Stimulated activated naive CD8-positive, alpha-beta T cell treated with anti-CD3 and anti-CD28 coated beads, Interleukin-15, Interleukin-2, amounts not matched to agents 100 ng/mL and 50 ng/mL, for 24 hours (primary cell): ENCODE measurements at regions not wholly inside any gene's neighbourhood (a gene's known extent, or its start where the extent isn't known, plus 50 kb on each side); places are given as distances from the start of the nearest gene placed in this dataset.

Experiments
- H3K27ac Mint-ChIP-seq: one replicate; pipeline ENCODE4 v1.8.0; 2021; ENCODE audit warnings: mild to moderate bottlenecking, mixed read lengths
- H3K27me3 Mint-ChIP-seq: one replicate; pipeline ENCODE4 v1.8.0; 2021; ENCODE audit warnings: mixed read lengths
- H3K36me3 Mint-ChIP-seq: one replicate; pipeline ENCODE4 v1.8.0; 2021; ENCODE audit warnings: low read depth, mixed read lengths
- H3K4me1 Mint-ChIP-seq: one replicate; pipeline ENCODE4 v1.8.0; 2021; ENCODE audit warnings: low read depth, mixed read lengths
- H3K4me3 Mint-ChIP-seq: one replicate; pipeline ENCODE4 v1.8.0; 2021; ENCODE audit warnings: mild to moderate bottlenecking, mixed read lengths
- H3K9me3 Mint-ChIP-seq: one replicate; pipeline ENCODE4 v1.8.0; 2021; ENCODE audit warnings: mixed read lengths

GRCh38 chr18:78074400-78075020, 824.9 kb downstream of the GALR1 start:
- H3K4me3 Mint-ChIP-seq: no peak overlapping the region
- H3K4me1 Mint-ChIP-seq: no peaks in the 10 kb centered on the region
- no peaks in the 10 kb centered on the region for H3K36me3 Mint-ChIP-seq
- H3K27me3 Mint-ChIP-seq: peaks cover 5% of the 10 kb centered on the region
- no peak overlapping the region for H3K27ac Mint-ChIP-seq
- no peaks in the 10 kb centered on the region for H3K9me3 Mint-ChIP-seq

- no peaks in the 10 kb centered on the region for H3K4me1 Mint-ChIP-seq
- no peak overlapping the region for H3K4me3 Mint-ChIP-seq
- H3K27me3 Mint-ChIP-seq: no peaks in the 10 kb centered on the region
- H3K9me3 Mint-ChIP-seq: no peaks in the 10 kb centered on the region
- no peak overlapping the region for H3K27ac Mint-ChIP-seq
- no peaks in the 10 kb centered on the region for H3K36me3 Mint-ChIP-seq
Observed at GRCh38 chr18:78080081-78080480, 830.4 kb downstream of the GALR1 start.

- Mint-ChIP-seq H3K4me3 (no peak overlapping the region), H3K27me3 (no peaks in the 10 kb centered on the region), H3K4me1 (no peaks in the 10 kb centered on the region), H3K27ac (no peak overlapping the region), H3K9me3 (no peaks in the 10 kb centered on the region), H3K36me3 (no peaks in the 10 kb centered on the region)
Observed at GRCh38 chr18:78080761-78081160, 831.1 kb downstream of the GALR1 start.

- Mint-ChIP-seq H3K36me3 (no peaks in the 10 kb centered on the region), H3K27ac (no peak overlapping the region), H3K27me3 (no peaks in the 10 kb centered on the region), H3K4me1 (no peaks in the 10 kb centered on the region), H3K4me3 (no peak overlapping the region), H3K9me3 (no peaks in the 10 kb centered on the region)
Observed at GRCh38 chr18:78082816-78083215, 833.2 kb downstream of the GALR1 start.

- H3K27ac Mint-ChIP-seq: no peak overlapping the region
- no peaks in the 10 kb centered on the region for H3K27me3 Mint-ChIP-seq
- no peaks in the 10 kb centered on the region for H3K9me3 Mint-ChIP-seq
- no peaks in the 10 kb centered on the region for H3K36me3 Mint-ChIP-seq
- H3K4me1 Mint-ChIP-seq: no peaks in the 10 kb centered on the region
- no peak overlapping the region for H3K4me3 Mint-ChIP-seq
Observed at GRCh38 chr18:78085241-78086185, 835.9 kb downstream of the GALR1 start.

GRCh38 chr18:78086931-78087330, 837.3 kb downstream of the GALR1 start:
- Mint-ChIP-seq H3K4me1 (no peaks in the 10 kb centered on the region), H3K27me3 (no peaks in the 10 kb centered on the region), H3K4me3 (no peak overlapping the region), H3K9me3 (no peaks in the 10 kb centered on the region), H3K36me3 (no peaks in the 10 kb centered on the region), H3K27ac (no peak overlapping the region)

GRCh38 chr18:78087338-78087737, 837.7 kb downstream of the GALR1 start:
- Mint-ChIP-seq H3K4me3 (no peak overlapping the region), H3K36me3 (no peaks in the 10 kb centered on the region), H3K27ac (no peak overlapping the region), H3K9me3 (no peaks in the 10 kb centered on the region), H3K27me3 (no peaks in the 10 kb centered on the region), H3K4me1 (no peaks in the 10 kb centered on the region)

GRCh38 chr18:78090584-78090983, 840.9 kb downstream of the GALR1 start:
- no peak overlapping the region for H3K4me3 Mint-ChIP-seq
- H3K9me3 Mint-ChIP-seq: no peaks in the 10 kb centered on the region
- no peak overlapping the region for H3K27ac Mint-ChIP-seq
- H3K36me3 Mint-ChIP-seq: no peaks in the 10 kb centered on the region
- no peaks in the 10 kb centered on the region for H3K27me3 Mint-ChIP-seq
- no peaks in the 10 kb centered on the region for H3K4me1 Mint-ChIP-seq

- H3K4me1 Mint-ChIP-seq: no peaks in the 10 kb centered on the region
- H3K27me3 Mint-ChIP-seq: no peaks in the 10 kb centered on the region
- H3K36me3 Mint-ChIP-seq: no peaks in the 10 kb centered on the region
- peaks cover 6% of the 10 kb centered on the region for H3K9me3 Mint-ChIP-seq
- H3K4me3 Mint-ChIP-seq: no peak overlapping the region
- no peak overlapping the region for H3K27ac Mint-ChIP-seq
Observed at GRCh38 chr18:78092901-78093300, 843.3 kb downstream of the GALR1 start.

GRCh38 chr18:78099979-78100588, 850.4 kb downstream of the GALR1 start:
- peaks cover 10% of the 10 kb centered on the region for H3K9me3 Mint-ChIP-seq
- no peaks in the 10 kb centered on the region for H3K27me3 Mint-ChIP-seq
- H3K27ac Mint-ChIP-seq: no peak overlapping the region
- H3K36me3 Mint-ChIP-seq: no peaks in the 10 kb centered on the region
- no peak overlapping the region for H3K4me3 Mint-ChIP-seq
- no peaks in the 10 kb centered on the region for H3K4me1 Mint-ChIP-seq

- H3K27me3 Mint-ChIP-seq: no peaks in the 10 kb centered on the region
- peaks cover 10% of the 10 kb centered on the region for H3K9me3 Mint-ChIP-seq
- H3K4me3 Mint-ChIP-seq: no peak overlapping the region
- no peak overlapping the region for H3K27ac Mint-ChIP-seq
- no peaks in the 10 kb centered on the region for H3K4me1 Mint-ChIP-seq
- no peaks in the 10 kb centered on the region for H3K36me3 Mint-ChIP-seq
Observed at GRCh38 chr18:78101091-78101490, 851.4 kb downstream of the GALR1 start.

GRCh38 chr18:78102135-78102534, 852.5 kb downstream of the GALR1 start:
- Mint-ChIP-seq H3K4me1 (no peaks in the 10 kb centered on the region), H3K36me3 (no peaks in the 10 kb centered on the region), H3K27me3 (no peaks in the 10 kb centered on the region), H3K27ac (no peak overlapping the region), H3K4me3 (no peak overlapping the region), H3K9me3 (peaks cover 7% of the 10 kb centered on the region)

- no peaks in the 10 kb centered on the region for H3K27me3 Mint-ChIP-seq
- H3K4me1 Mint-ChIP-seq: no peaks in the 10 kb centered on the region
- no peaks in the 10 kb centered on the region for H3K36me3 Mint-ChIP-seq
- H3K4me3 Mint-ChIP-seq: no peak overlapping the region
- H3K9me3 Mint-ChIP-seq: peaks cover 5% of the 10 kb centered on the region
- H3K27ac Mint-ChIP-seq: no peak overlapping the region
Observed at GRCh38 chr18:78105611-78106010, 856.0 kb downstream of the GALR1 start.

- Mint-ChIP-seq H3K9me3 (no peaks in the 10 kb centered on the region), H3K36me3 (no peaks in the 10 kb centered on the region)
Observed at GRCh38 chr18:78106946-78107345, 857.3 kb downstream of the GALR1 start.

GRCh38 chr18:78107363-78107762, 857.7 kb downstream of the GALR1 start:
- no peak overlapping the region for H3K4me3 Mint-ChIP-seq
- no peak overlapping the region for H3K27ac Mint-ChIP-seq
- H3K36me3 Mint-ChIP-seq: no peaks in the 10 kb centered on the region
- no peaks in the 10 kb centered on the region for H3K4me1 Mint-ChIP-seq
- H3K9me3 Mint-ChIP-seq: no peaks in the 10 kb centered on the region
- no peaks in the 10 kb centered on the region for H3K27me3 Mint-ChIP-seq

More at GRCh38 chr18:78106946-78107345, 857.3 kb downstream of the GALR1 start:
- H3K4me1 Mint-ChIP-seq: no peaks in the 10 kb centered on the region
- H3K27me3 Mint-ChIP-seq: no peaks in the 10 kb centered on the region
- H3K4me3 Mint-ChIP-seq: no peak overlapping the region
- H3K27ac Mint-ChIP-seq: no peak overlapping the region
